ENCODE measurements at regions not wholly inside any gene's neighbourhood (a gene's known extent, or its start where the extent isn't known, plus 50 kb on each side); places are given as distances from the start of the nearest gene placed in this dataset.
A peak's percentile ranks its signal among the peaks of the same experiment; 100 is the strongest.
"Not testable (repeated sequence)": the region's sequence is repeated elsewhere in the genome, so short reads cannot be mapped to it uniquely, and the experiment has no call there.

GRCh38 chr12:87678453-87678852 is 350.7 kb downstream of the C12orf50 start:
- DNase-seq (ENCODE audit: low spot score), result no peak

DNA sequence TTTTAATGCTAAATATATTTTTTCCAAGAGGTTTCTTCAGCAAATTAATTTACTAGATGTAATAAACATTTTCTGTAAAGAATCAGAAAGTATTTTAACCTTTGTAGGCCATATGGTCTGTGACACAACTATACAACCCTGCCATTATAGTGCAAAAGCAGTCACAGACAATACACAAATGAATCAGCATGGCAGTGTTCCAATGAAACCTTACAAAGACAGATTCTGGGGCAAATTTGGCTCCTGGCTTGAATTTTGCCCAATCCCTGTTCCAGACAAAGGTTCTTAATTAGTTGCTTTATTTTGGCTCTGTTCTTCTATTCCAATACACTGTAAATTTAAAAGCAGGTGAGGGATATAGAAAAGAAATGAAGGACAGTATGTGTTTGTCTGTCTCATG is 352.5 kb downstream of the C12orf50 start:
- no peak for DNase-seq (ENCODE audit: low spot score)

- DNase-seq (ENCODE audit: low spot score), result no peak
Measured at GRCh38 chr12:87671757-87672156, 357.4 kb downstream of the C12orf50 start.

GRCh38 chr12:87670448-87670847 is 358.8 kb downstream of the C12orf50 start:
- no peak for DNase-seq (ENCODE audit: low spot score)

DNA sequence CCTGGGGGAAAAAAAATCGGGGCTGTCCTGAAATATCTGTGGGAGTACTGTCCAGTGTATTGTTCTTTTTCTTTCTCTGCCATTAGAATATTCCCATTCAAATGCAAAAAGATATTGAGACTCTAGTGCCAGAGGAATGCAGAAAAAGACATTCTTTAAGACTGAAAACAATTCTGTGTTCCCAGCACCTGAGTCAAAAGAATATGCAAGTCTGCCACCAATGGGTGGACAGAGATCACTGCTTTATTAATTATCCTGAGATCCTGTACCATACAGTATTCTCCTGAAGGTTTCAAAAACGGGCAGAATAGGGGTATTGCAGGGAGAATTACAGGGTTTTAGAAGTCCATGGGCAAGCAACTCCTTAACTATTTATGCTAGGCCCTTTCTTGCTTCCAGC is 361.8 kb downstream of the C12orf50 start:
- DNase-seq (ENCODE audit: low spot score), result peak; percentile 7

DNA sequence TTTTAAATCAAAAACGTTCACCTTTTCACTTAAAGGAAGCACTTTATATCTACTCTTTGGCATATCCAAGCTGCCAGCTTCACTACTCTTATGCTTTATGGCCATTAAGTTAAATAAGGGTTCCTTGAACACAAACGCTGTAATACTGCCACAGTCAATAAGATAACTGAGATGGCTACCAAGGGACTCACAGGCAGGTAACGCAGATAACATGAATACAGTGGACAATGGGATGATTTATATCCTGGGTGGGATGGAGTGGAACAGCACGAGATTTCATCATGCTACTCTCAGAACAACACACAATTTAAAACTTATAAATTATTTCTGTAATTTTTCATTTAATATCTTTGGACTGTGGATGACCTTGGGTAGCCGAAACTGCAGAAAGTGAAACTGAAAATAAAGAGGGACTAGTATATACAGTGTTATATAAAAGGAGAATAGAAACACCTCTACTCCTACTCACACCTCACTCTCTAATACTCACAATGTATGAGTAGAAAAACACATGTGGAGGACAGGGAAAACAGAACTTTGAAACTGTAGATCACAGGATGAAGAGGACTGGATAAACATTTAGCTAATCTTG is 367.3 kb downstream of the C12orf50 start:
- peak; percentile 21 for DNase-seq (ENCODE audit: low spot score)

GRCh38 chr12:87660987-87661774 is 368.0 kb downstream of the C12orf50 start:
- DNase-seq (ENCODE audit: low spot score), result no peak

GRCh38 chr12:87660291-87660690 is 368.9 kb downstream of the C12orf50 start:
- DNase-seq (ENCODE audit: low spot score), result no peak

- no peak for DNase-seq (ENCODE audit: low spot score)
Measured at GRCh38 chr12:87656311-87656710, 372.9 kb downstream of the C12orf50 start.

DNA sequence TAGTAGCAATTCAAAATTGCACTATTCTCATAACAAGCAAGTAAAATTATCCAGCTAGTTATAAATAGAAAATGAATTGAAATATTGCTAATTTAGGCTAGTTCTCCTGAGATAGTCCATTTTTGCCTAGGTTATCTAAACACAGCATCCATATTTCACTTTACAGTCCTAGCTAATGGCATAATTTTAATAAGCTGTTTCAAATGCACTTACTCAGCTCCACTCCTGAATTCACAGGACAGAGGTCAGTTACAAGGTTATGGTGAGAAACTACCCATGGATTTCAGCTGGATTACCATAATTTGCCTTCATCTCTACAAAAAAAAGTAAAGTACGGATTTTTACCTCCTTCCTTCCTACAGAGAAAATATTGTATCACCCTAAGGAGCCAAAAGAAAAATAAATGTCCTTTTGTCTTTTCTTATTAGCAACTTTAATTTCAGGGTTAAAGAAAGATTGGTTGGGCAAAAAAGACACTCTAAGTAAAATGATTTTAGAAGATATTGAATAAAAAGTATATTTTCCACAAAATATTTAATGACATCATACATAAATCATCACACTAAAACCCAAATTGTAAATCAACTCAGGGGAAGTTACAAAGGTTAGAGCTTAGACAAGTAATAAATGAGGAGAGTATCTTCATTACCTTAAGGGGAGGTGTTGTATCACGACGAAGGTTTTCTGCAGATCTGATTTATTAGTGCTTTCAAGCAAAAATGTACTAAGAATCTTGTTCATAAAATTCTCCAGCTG is 377.4 kb downstream of the C12orf50 start:
- DNase-seq (ENCODE audit: low spot score), result no peak

DNA sequence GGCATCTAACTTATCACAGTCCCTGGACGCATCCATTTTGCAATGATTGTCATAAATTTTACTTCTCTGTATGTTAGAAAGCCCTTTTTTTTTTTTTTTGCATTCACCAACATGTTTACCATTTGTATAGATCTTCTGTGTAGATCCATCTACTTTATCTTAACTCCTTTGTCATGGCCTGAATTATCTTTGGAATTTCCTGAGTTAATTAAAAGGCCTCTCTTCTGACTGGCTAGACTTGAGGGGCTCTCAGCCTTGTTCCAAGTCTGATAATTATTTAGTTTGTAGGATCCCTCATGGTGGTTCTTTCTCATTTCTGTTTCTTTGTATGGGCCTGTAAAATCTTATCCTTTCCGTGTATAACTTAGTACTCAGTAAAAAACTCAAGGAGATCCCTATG is 387.0 kb downstream of the C12orf50 start:
- DNase-seq (ENCODE audit: low spot score), result no peak

GRCh38 chr12:87618199-87618598 is 411.0 kb downstream of the C12orf50 start:
- DNase-seq (ENCODE audit: low spot score), result no peak

DNA sequence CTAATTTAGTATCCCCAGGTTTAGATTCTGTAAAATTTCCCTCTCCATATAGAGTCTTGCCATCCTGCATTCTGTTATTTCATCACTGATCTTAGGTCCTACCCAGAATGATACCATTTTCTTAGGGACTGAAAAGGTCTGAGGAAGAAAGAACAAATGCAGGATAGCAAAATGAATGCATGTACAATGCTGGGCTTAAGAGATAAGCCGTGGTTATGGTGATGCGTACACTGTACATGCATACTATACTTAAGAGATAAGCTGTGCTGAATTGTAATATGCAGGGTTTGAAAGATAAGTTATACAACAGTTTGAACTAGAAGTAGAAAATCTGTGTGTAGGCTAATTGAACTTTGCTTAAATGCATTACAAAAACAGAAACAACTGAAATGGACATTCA is 416.2 kb downstream of the C12orf50 start:
- no peak for DNase-seq (ENCODE audit: low spot score)

DNA sequence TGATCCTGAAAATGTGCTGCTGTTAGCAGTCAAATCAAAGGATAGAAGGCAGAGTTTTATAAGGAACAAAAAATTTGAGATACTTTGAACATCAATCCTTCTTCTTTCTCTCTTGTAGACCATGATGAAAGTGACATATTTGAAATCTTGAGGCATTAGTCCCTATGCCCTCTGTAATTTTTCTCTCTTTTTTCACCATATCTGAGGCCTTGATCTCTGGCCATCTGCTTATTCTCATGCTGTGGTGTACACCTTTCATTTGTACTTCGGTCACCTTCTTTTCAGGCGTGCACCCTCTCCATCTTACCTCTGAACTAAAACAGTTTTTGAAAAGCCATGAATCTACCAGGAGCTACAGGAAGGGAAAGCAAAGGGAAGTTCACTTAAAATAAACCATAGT is 420.9 kb downstream of the C12orf50 start:
- DNase-seq (ENCODE audit: low spot score), result no peak

DNA sequence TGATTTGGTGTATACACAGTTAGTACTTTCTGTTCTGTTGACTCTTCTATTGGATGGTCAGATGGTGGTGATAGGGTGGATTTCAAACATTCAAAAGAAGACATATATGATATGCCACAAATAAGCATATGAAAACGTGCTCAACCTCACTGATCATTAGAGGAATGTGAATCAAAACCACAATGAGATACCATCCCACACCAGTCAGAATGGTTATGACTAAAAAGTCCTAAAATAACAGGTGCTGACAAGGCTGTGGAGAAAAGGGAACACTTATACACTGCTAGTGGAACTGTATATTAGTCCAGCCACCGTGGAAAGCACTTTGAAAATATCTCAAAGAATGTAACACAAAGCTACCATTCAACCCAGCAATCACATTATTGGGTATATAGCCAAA is 425.5 kb downstream of the C12orf50 start:
- no peak for DNase-seq (ENCODE audit: low spot score)

GRCh38 chr12:87599459-87599858 is 429.7 kb downstream of the C12orf50 start:
- DNase-seq (ENCODE audit: low spot score), result no peak

DNA sequence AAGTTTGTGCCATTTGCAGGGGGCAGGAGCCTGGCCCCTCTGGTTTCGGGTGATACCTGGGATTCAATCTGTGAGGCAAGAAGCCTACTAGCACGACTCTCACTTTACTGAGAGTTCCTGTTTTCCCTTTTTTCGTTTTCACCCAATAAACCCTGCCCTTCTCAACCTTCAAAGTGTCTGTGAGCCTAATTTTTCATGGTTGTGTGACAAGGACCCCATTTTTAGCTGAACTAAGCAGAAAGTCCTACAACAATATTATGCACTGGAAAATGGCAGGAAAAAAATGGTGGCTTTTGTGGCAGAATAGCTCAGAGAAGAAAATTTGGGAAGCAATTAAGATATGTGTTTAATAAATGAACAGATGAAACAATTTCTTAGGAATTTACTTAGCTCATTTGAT is 432.1 kb downstream of the C12orf50 start:
- DNase-seq (ENCODE audit: low spot score), result no peak

GRCh38 chr12:87596636-87597035 is 432.6 kb downstream of the C12orf50 start:
- no peak for DNase-seq (ENCODE audit: low spot score)

DNA sequence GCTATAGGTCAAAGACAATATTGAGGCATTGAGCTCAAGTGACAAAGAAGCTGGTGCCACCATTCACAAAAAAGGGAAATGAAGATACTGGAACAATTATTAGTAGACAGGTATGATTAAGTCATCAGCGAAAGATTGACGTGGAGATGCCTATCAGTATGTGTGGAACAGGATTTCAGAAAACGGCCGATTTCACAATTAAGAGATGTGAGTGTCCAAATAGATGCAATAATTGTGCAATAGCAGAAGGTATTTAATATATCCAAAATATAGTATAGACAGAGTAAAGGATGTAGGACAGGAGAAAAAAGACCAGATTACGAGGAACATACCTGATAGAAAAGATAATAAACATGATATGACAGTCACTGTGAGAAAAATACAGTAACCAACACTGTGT is 433.1 kb downstream of the C12orf50 start:
- DNase-seq (ENCODE audit: low spot score), result no peak

- no peak for DNase-seq (ENCODE audit: low spot score)
Measured at GRCh38 chr12:87585882-87586557, 443.2 kb downstream of the C12orf50 start.

GRCh38 chr12:87579091-87579490 is 450.1 kb downstream of the C12orf50 start:
- not testable (repeated sequence) for DNase-seq (ENCODE audit: low spot score)

GRCh38 chr12:87575906-87576305 is 453.3 kb downstream of the C12orf50 start:
- no peak for DNase-seq (ENCODE audit: low spot score)

- DNase-seq (ENCODE audit: low spot score), result not testable (repeated sequence)
Measured at GRCh38 chr12:87566918-87567317, 462.3 kb downstream of the C12orf50 start.

All from SW480 (cell line).